ENCODE measurements at regions not wholly inside any gene's neighbourhood (a gene's known extent, or its start where the extent isn't known, plus 50 kb on each side); places are given as distances from the start of the nearest gene placed in this dataset.

DNA sequence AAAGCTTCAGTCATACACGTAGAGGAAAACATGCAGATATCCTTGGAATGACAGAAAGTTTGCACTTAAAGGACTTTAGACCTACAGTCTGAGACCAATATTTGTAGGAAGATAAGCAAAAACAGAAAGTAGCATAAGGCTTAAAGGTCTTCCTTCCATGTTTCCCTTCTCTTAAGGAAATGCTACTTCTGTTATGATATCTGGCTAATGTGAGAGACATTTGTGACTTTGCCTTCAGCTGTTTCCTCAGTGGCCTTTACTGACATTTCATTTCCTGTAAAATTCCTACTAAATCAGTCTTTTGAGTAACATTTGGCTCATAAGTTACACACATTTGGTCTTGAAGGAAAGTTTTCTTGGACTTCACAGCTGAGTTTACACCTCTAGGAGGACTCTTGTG lies 713.4 kb downstream of the TBC1D32 start:
- H2BK15ac ChIP-seq (ENCODE audit: low read depth, low read length): no peak overlapping the region
- TF ChIP-seq NFE2L2 (IDR thresholded peaks at IDR 0.05; ENCODE audit: low read depth, low read length): no peak
- no peak for TF ChIP-seq RAD21 (IDR thresholded peaks at IDR 0.05; ENCODE audit: low read length)
- TF ChIP-seq RFX5 (IDR thresholded peaks at IDR 0.05; ENCODE audit: low read depth, low read length): no peak
- no peak for TF ChIP-seq RCOR1 (IDR thresholded peaks at IDR 0.05; ENCODE audit: insufficient replicate concordance, low read length)
- TF ChIP-seq CEBPB (IDR thresholded peaks at IDR 0.05; ENCODE audit: low read depth, low read length): no peak
- TF ChIP-seq CHD1 (IDR thresholded peaks at IDR 0.05; ENCODE audit: low read depth, low read length): no peak
- no peak for TF ChIP-seq MAFK (IDR thresholded peaks at IDR 0.05; ENCODE audit: low read depth, low read length)
- no peak for TF ChIP-seq POLR2A (IDR thresholded peaks at IDR 0.05; ENCODE audit: low read depth, low read length)
- intact Hi-C loops (cut with micrococcal nuclease) (no loop called here), dilution Hi-C loops (cut with HindIII; ENCODE audit: low sequenced_read_pairs, unreplicated experiment) (no loop called here), in situ Hi-C loops (cut with MboI; ENCODE audit: low sequenced_read_pairs) (no loop called here)
- no peaks in the 10 kb centered on the region for H3K79me1 ChIP-seq (ENCODE audit: low read depth in 1 of 2, low read length in 2 of 2)
- no peaks in the 10 kb centered on the region for H3K36me3 ChIP-seq (ENCODE audit: control insufficient read depth, insufficient read depth, low read length)
- no peak overlapping the region for H2BK5ac ChIP-seq (ENCODE audit: low read depth, low read length, poor library complexity, severe bottlenecking)
- DNase-seq: no peak
- H3K27ac ChIP-seq (ENCODE audit: insufficient read depth, low read length): no peak overlapping the region
- H3K9ac ChIP-seq (ENCODE audit: low read depth, low read length): no peak overlapping the region
- no peak overlapping the region for H3K14ac ChIP-seq (replicated peaks; ENCODE audit: low read depth, low read length)
- H2AFZ ChIP-seq (replicated peaks; ENCODE audit: low read length, poor library complexity): no peak overlapping the region
- WGBS, 2 experiments (ENCODE audit: extremely low coverage in 2 of 2, insufficient read length in 1 of 2): no CpG with 5 or more reads among the region's 1 CpG
- no peaks in the 10 kb centered on the region for H4K20me1 ChIP-seq (ENCODE audit: insufficient read depth, low read length)
- peaks cover 3% of the 10 kb centered on the region; the same call in 1 of the 2 replicates for H3K9me3 ChIP-seq (ENCODE audit: control insufficient read depth, insufficient read depth, low read length)
- ATAC-seq (ENCODE audit: low read depth): no peak
- H3K56ac ChIP-seq (ENCODE audit: extremely low read depth, insufficient read depth, low read length): no peak overlapping the region
- POLR2A ChIA-PET (ENCODE audit: unreplicated experiment): no interaction called here
- H3K18ac ChIP-seq (ENCODE audit: low read depth, low read length): no peak overlapping the region
- H3K9me1 ChIP-seq (ENCODE audit: insufficient read depth, low read length): no peaks in the 10 kb centered on the region
- no peak overlapping the region for H2AK9ac ChIP-seq (replicated peaks; ENCODE audit: low read depth, low read length, poor library complexity)
- no TSS peak for BruUV-seq (replicated peaks)
- no peak overlapping the region for H4K5ac ChIP-seq (ENCODE audit: low read depth, low read length)
- H2AK5ac ChIP-seq (ENCODE audit: low read depth, low read length): no peak overlapping the region
- H3K4me1 ChIP-seq (ENCODE audit: control insufficient read depth, insufficient read depth, low read length): no peaks in the 10 kb centered on the region
- no peak overlapping the region for H4K8ac ChIP-seq (ENCODE audit: low read depth in 2 of 2, low read length in 2 of 2)
- no peak overlapping the region for H2BK120ac ChIP-seq (ENCODE audit: low read depth, low read length)
- no peak overlapping the region for H4K91ac ChIP-seq (ENCODE audit: insufficient read depth, low read depth, low read length)
- no peaks in the 10 kb centered on the region for H3K27me3 ChIP-seq (ENCODE audit: control insufficient read depth, insufficient read depth, low read length)
- H3K4me2 ChIP-seq (ENCODE audit: low read depth, low read length): no peak overlapping the region
- CTCF ChIA-PET: no interaction called here
- H3K23ac ChIP-seq (ENCODE audit: low read depth, low read length): no peak overlapping the region
- no peak overlapping the region for H3K4ac ChIP-seq (ENCODE audit: low read depth, low read length)
- no peak overlapping the region for H3K4me3 ChIP-seq (ENCODE audit: insufficient read depth, low read depth, low read length)
- H2BK20ac ChIP-seq (ENCODE audit: low read depth, low read length): no peak overlapping the region

Measured in IMR-90 (cell line).